Left renal cortex interstitium (tissue), 4 donors: ENCODE measurements at regions not wholly inside any gene's neighbourhood (a gene's known extent, or its start where the extent isn't known, plus 50 kb on each side); places are given as distances from the start of the nearest gene placed in this dataset.
A peak's percentile ranks its signal among the peaks of the same experiment; 100 is the strongest.

ENCODE experiments used
- DNase-seq, 4 donors: peaks; one replicate each; pipeline ENCODE4 v3.0.0-alpha.2; 2013; ENCODE audit warnings: low read depth in 4 of 4, low spot score in 2 of 4, missing footprints in 1 of 4

DNA sequence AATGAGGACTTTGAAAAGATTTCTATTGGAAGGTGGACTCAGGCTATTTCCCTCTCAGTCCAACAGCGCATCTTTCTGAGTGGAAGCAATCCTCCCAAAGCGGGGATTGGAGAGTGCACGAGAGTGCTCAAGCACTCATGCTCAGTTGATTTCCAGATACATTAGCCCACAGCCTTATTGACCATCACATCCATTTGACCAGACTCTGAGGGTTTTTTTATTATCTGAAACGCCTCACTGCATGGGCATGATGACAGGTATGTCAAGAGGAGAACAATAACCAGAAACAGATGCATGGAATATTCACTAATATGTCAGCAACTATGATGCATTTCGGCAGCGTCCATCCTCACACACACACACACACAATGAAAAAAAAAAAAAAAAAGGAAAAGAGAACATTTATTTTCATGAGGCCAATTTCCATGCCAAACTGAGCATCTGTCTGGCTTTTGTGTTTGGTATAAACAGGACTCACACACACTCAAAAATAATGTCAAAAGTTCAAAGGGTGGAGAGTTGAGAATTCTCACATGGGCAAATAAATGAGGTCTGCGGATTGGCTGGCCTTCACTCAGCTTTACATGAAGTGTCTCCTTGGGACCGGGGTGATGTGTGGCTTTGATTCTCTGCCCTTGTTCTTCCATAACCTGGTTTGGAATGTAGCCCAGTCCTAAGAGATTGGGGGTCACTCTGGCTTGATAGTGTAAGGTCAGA, 371.6 kb downstream of the MCTP2 start:
- DNase-seq: no peak

- no peak for DNase-seq
Observed at GRCh38 chr15:94606286-94606685, 374.9 kb downstream of the MCTP2 start.

DNA sequence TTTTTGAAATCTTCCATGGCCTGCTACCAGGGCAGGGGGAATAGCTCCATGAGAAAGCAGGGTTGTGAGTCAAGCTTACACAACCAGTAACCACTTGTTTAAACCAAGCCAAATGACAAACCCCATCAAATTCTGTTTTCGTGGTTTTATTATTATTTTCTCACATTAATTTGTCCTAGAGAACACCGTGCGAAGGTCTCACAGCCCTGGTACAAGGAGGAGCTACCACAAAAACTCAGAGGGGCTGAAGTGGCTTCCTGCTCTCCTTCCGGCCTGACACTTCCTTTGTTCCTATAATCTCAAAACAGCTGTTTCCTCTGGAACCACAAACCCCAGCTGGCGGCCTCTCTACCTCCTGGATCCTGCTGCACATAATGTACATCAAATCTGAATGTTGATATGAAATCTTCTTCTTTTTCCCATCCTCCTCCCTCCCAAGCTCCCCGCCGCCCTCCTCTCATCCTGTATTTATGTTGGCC, 375.9 kb downstream of the MCTP2 start:
- DNase-seq: no peak

DNA sequence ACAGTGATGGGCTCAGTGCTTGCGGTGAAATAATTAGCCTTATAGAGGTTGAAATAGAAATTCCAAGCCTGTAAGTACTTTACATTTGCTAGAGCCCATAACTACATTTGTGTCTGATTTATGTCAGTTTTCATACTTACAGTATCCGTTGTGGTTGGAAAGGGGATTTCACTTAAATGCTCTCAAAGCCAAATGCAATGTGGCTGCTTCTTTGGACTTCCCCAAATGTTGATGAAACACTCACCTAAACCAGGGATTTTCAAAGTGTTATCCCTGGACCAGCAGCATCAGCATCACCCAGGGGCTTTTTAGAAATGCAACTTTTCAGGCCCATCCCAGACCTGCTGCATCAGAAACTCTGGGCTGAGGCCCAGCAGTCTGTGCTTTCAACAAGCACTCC, 378.7 kb downstream of the MCTP2 start:
- no peak for DNase-seq

GRCh38 chr15:94610485-94610884, 379.1 kb downstream of the MCTP2 start:
- DNase-seq: no peak

DNA sequence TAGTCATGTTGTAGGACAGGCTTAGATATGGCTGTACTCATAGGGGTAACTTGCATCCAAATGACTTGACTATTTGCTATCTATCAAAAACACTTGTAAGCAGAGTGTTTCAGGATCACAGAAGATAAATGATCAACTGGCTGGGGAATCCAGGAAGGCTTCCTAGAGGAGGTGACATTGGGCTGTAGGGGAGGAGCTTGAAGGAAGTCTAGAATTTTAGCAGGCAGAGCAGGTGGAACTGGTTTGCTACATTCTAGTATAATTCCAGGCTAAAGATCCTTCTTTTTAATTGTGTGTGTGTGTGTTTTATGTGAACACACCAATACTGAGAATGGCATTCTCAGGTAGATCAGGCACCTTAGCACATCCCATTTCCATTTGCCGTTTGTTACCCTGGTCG, 380.3 kb downstream of the MCTP2 start:
- no peak for DNase-seq

- DNase-seq: no peak
Observed at GRCh38 chr15:94615688-94616087, 384.3 kb downstream of the MCTP2 start.

- DNase-seq: no peak
Observed at GRCh38 chr15:94620632-94621031, 389.3 kb downstream of the MCTP2 start.

DNA sequence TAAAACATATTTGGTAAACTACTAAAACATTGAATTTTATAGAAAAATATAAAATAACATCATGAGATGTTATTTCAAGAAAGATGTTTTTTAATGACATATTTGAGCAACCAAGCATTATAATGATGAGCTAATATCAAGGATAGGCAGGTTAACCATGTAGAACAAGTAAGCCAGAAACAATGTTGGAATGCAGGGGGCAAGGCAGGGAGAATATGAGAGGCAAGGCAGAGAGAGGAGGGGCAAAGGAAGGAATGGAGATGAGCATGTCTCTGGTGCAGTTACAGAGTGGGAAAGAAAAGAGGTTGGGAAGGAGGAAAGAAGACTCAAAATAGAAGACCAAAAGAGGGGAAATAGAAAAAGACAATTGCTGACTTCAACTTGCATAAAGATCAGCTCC, 390.4 kb downstream of the MCTP2 start:
- no peak for DNase-seq

DNA sequence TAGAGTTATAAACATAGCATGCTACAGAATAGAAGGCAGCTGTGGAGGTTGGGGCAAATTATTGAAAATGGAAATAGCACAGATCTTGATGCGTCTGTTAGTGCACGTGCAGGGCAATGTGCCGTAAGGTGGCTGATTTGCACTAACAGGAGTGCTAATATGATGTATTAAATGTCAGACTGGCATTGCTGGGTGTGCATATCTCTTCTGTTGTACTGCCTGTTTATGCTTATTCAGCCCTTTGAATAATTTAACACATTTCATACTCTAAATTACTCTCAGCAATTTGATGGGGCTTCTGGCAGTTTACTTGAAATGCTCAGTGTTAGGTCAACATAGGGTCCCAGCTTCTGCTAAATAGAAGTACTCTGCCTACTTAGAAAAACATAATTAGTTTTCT, 395.6 kb downstream of the MCTP2 start:
- no peak for DNase-seq

DNA sequence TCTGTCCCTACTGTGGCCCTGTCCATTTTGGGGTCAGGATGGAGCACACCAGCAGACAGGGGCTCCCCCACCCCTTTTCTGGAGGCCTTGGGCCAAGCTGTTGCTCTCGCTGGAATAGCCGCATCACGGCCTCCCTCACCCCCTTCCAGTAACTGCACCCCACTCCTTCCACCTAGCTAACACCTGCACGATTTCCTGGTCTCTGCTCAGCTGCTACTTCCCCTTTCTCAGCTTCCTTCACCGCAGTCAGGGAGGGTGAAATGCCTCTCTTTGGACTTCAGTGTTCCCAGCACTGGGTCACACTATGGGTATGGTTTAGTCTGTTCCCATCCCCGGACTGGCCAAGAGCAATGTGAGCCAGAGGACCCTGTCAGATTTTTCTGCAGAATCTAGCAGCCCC, 400.2 kb downstream of the MCTP2 start:
- DNase-seq: no peak

DNA sequence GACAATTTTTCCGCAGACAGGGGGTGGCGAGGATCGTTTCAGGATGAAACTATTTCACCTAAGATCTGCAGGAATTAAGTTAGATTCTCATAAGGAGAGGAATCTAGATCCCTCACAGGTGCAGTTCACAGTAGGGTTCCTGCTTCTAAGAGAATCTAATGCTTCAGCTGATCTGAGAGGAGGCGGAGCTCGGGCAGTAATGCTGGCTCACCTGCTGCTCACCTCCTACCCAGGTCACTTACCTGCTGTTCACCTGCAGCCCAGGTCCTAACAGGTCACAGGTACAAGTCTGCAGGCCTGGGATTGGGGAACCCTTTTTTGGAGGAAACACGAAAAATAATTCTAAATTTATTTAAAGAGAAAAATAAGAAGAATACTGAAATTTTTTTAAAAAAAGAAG, 406.8 kb downstream of the MCTP2 start:
- DNase-seq: no peak

DNA sequence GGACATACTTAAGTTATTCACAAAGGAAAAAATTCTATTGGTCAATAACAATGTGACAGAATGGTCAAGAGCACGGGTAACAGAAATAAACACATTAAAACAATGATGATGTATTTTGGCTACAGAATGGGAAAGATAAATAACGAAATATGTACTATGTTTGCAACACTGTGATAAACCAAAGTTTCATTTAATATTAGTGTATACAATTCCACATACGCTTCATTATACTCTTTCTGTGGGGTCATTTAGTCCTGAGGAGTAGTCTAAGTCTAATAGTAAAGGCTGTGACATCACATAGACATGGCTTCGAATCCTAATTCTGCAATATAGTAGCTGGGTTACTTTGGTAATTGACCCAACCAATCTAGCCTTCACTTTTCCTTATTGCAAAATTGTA, 408.3 kb downstream of the MCTP2 start:
- DNase-seq: no peak

GRCh38 chr15:94644433-94644832, 413.1 kb downstream of the MCTP2 start:
- no peak for DNase-seq

DNA sequence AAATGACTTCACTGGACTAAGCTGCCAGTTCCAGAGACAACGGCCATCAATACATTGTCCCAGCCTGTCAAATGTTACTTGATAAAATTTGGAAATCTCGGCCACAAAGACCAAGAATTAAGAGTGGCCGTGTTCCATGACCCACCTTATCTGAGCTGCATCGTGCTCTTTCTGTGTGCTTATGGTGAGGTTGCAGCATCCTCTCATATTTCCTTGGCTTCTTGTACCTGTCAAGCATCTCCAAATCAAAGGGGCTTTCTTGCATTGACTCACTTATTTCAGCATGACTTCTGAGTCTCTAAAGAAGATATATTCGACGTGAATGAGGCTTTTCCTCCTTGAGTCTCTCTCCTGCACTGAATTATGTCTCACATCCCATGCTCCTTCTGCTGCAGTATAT, 421.7 kb downstream of the MCTP2 start:
- no peak for DNase-seq

DNA sequence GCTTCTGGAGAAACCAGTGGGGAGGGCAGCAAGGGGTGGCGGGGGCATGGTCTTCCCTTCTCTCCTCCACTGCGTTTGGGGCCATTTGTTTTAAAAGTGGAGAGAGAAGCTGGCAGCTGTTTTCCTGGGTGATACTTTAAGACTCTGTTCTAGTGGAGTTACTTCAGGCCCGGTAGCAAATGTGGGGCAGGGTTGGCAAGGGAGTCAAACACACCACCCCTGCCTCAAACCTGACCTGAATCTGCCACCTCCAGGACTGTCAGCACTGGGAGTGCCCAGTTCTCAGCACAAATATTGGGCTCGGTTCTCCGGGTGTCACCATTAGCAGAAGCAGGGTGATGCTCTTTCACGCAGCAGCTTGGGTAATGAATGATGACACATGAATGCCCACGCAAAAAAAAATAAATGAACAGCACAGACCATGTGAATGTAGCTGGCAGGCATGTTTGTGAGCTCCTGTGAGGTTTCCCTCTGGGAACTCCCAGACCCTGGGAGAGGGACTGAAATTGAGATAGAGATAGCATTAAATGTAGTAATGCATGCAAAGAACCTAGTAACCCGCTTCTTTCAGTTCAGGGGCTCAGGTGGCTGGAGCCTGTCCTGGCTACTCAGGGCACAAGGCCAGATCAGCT, 424.0 kb downstream of the MCTP2 start:
- no peak for DNase-seq

GRCh38 chr15:94665676-94666441, 434.5 kb downstream of the MCTP2 start:
- no peak for DNase-seq

- DNase-seq: no peak
Observed at GRCh38 chr15:94666553-94666952, 435.2 kb downstream of the MCTP2 start.

DNA sequence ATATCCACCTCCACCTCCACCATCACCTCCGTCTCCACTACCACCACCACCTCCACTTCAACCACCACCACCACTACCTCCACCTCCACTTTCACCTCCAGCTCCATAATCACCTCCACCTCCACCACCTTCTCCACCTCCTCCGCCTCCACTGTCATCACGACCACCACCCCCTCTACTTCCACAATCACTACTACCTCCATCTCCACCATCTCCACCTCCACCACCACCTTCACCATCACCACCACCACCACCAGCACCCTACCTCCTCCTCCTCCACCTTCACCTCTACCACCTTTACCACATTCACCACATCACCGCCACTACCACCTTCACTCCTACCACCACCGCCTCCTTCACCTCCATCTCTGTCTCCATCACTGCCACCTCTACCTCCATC, 435.7 kb downstream of the MCTP2 start:
- DNase-seq: no peak

GRCh38 chr15:94670438-94671034, 439.2 kb downstream of the MCTP2 start:
- peak in 3 of 4 donors; percentile 38 to 73 (median 58) for DNase-seq

- peak in 1 of 4 donors; percentile 40 for DNase-seq
Observed at GRCh38 chr15:94671858-94672532, 440.6 kb downstream of the MCTP2 start.
